Stimulated activated CD4-positive, alpha-beta T cell treated with anti-CD3 and anti-CD28 coated beads, Interleukin-2, amount 100 ng/mL, for 24 hours (primary cell): ENCODE measurements at regions not wholly inside any gene's neighbourhood (a gene's known extent, or its start where the extent isn't known, plus 50 kb on each side); places are given as distances from the start of the nearest gene placed in this dataset.
"Not testable (repeated sequence)": the region's sequence is repeated elsewhere in the genome, so short reads cannot be mapped to it uniquely, and the experiment has no call there.

Source experiments
- DNase-seq, 2 donors: peaks; one replicate each; pipeline ENCODE4 v3.0.0-alpha.2; 2020

- no peak for DNase-seq
These were observed 443.7 kb upstream of the GRM3 start for GRCh38 chr7:86199881-86200614.

DNA sequence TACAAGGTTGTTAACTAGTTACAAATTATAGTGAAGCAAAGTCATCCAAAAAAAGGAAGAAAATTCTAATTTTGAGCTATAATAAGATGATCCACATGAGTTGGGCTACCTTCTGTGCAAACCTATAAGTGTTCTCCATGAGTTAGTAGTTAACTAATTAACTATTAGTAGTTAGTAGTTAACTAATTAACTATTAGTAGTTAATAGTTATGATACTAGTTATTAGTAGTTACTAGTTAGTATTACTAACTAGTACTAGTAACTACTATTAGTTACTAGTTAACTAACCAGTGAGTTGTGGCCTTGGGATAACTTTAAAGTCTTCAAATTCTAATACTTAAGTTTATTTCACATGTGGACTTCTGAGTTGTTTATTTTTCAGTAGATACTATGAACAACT is 453.4 kb upstream of the GRM3 start:
- no peak for DNase-seq

GRCh38 chr7:86181474-86181873 is 462.2 kb upstream of the GRM3 start:
- no peak for DNase-seq

- no peak for DNase-seq
These were observed 478.9 kb upstream of the GRM3 start for GRCh38 chr7:86164827-86165226.

DNA sequence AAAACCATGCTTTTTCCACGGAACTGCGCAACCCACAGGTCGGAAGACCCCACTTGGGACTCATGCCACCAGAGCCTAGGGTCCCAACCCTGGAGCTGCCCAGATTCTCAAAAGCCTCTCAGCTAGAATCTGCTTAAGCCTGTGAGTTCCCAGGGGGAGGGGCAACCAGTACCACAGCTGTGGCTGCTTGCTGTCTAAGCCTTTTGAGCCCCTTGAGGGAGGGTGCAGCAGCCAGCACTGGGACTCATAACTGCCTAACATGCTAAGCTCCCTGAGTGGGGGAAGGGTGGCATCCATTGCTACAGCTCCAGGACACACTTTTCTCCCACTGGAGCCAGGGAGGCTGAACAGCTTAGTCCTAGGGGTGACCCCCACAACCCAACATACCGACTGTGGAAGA is 485.6 kb upstream of the GRM3 start:
- DNase-seq: no peak

GRCh38 chr7:86155623-86156022 is 488.1 kb upstream of the GRM3 start:
- no peak for DNase-seq

GRCh38 chr7:86152926-86153325 is 490.8 kb upstream of the GRM3 start:
- DNase-seq: no peak

- no peak for DNase-seq
These were observed 494.6 kb upstream of the GRM3 start for GRCh38 chr7:86149024-86149665.

- DNase-seq: no peak
These were observed 495.2 kb upstream of the GRM3 start for GRCh38 chr7:86148501-86148900.

- no peak for DNase-seq
These were observed 506.4 kb upstream of the GRM3 start for GRCh38 chr7:86137343-86137742.

- DNase-seq: no peak
These were observed 513.4 kb upstream of the GRM3 start for GRCh38 chr7:86130268-86130667.

- DNase-seq: no peak
These were observed 520.2 kb upstream of the GRM3 start for GRCh38 chr7:86123476-86123875.

DNA sequence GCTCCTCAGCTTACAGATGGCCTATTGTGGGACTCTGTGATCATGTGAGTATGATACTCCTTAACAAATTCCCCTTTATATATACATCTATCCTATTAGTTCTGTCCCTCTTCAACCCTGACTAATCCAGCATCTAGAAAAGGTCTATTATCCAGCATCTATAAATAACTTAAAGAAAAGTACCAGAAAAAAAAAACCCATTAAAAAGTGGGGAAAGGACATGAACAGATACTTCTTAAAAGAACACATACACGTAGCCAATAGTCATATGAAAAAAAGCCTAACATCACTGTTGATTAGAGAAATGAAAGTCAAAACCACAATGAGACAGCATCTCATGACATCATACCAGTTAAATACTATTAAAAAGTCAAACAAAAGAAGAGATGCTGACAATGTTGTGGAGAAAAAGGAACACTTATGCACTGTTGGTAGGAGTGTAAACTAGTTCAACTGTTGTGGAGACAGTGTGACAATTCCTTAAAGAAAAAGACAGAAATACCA is 549.5 kb upstream of the GRM3 start:
- no peak for DNase-seq

DNA sequence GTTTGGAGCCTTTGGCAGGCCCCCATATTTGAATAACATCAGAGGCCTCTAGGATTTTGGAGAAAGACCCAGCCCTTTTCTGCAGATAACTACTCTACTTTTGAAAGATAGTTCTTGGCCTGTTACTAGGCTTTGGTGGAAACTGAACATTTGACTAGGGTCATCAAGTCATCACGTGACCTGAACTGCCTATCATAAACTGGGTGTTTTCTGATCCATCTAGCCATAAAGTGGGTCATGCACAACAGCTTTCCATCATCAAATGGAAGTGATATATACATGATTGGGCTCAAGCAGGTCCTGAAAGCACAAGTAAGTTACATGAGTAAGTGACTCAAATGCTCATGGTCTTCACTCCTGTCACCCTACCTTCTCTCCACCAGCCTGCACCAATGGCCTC is 552.3 kb upstream of the GRM3 start:
- no peak for DNase-seq

GRCh38 chr7:86089455-86089854 is 554.3 kb upstream of the GRM3 start:
- no peak for DNase-seq

GRCh38 chr7:86064572-86064971 is 579.1 kb upstream of the GRM3 start:
- DNase-seq: not testable (repeated sequence)

- no peak for DNase-seq
These were observed 585.1 kb upstream of the GRM3 start for GRCh38 chr7:86058649-86059048.

DNA sequence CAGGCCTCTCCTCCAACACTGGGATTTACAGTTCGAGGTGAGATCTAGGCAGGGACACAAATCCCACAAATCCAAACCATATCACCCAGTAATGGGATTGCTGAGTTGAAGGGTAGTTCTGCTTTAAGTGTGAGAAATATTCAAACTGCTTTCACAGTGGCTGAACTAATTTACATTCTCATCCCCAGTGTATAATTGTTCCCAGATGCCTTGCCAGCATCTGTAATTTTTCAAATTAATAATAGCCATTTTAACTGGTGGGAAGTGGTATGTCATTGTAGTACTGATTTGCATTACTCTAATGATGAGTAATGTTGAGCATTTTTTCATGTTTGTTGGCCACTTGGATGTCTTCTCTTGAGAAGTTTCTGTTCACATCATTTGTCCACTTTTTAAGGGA is 592.8 kb upstream of the GRM3 start:
- no peak for DNase-seq

DNA sequence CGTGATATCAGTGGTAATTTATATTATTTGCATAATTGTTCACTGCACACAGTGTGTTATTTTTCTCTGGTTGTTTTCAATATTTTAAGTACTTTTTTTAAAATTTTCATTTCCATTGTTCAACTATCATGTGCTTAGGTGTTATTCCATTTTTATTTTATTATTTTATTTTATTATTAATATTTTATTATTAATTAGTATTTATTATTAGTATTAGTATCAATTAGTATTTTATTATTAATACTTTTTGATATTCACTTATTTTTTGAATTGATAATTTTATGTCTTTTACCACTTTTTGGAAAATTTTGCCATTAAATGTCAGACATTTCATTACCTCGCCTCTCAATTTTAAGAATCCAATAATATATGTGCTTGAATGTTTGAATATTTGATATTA is 593.8 kb upstream of the GRM3 start:
- DNase-seq: no peak

DNA sequence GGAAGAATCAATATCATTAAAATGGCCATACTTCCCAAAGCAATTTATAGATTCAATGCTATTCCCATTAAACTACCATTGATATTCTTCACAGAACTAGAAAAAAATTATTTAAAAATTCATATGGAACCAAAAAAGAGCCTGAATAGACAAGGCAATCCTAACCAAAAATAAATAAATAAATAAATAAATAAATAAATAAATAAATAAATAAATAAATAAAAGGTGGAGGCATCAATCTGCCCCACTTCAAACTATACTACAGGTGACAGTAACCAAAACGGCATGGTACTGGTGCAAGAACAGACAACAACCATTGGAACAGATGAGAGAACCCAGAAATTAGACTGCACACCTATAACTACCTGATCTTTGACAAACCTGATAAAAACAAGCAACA is 598.5 kb upstream of the GRM3 start:
- DNase-seq: not testable (repeated sequence)

- no peak for DNase-seq
These were observed 617.9 kb upstream of the GRM3 start for GRCh38 chr7:86025807-86026206.

DNA sequence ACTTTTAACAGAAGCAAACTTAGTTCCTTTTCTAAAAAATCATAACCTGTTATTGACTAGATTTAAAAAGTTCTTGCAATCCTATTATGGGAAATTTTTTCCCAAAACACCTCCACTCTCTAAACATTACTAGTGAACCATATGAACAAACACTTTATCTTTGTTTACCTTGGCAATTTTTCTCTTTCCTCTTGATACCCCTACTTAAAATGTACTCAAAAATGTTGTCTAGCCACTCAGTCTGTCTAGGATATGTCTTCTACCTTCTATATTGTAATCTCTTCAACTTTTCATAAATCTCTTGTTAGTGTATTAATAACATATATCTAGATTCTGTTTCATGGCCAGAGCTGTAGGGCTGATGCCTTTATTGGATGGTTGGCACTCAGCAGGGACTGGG is 630.0 kb upstream of the GRM3 start:
- no peak for DNase-seq

- no peak for DNase-seq
These were observed 630.7 kb upstream of the GRM3 start for GRCh38 chr7:86012971-86013370.

DNA sequence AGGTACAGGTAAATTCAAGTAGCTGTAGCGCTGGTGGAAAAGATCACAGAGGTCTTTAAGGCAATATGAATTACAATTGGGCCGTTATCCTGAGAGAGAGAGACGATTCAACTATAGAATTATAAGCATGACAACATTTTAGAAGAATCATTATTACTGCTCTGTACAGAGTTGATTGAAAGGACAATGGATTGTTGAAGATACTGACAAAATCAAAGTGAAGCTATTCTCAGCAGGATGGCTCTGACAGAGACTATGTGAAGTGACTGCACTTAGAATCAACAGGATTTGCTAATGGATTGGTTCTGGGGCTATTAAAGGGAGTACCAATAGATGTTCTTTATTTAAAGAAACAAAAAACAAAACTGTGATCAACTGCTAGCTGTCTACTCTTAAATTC is 634.8 kb upstream of the GRM3 start:
- no peak for DNase-seq

GRCh38 chr7:86006909-86007308 is 636.8 kb upstream of the GRM3 start:
- no peak for DNase-seq
